ENCODE measurements at regions not wholly inside any gene's neighbourhood (a gene's known extent, or its start where the extent isn't known, plus 50 kb on each side); places are given as distances from the start of the nearest gene placed in this dataset.

- no peak overlapping the region for H3K4me2 ChIP-seq
- no peaks in the 10 kb centered on the region for H4K20me1 ChIP-seq (ENCODE audit: insufficient read depth)
- H3K9ac ChIP-seq, result no peak overlapping the region
- no peak for TF ChIP-seq CTCF (conservative IDR thresholded peaks at IDR 0.05; ENCODE audit: low read depth, low read length)
- H3K79me2 ChIP-seq (ENCODE audit: insufficient read depth, low read depth), result no peaks in the 10 kb centered on the region
- no peak overlapping the region for H3K27ac ChIP-seq
- H3K36me3 ChIP-seq (ENCODE audit: insufficient read depth), result no peaks in the 10 kb centered on the region
- no peak overlapping the region for H2AFZ ChIP-seq (ENCODE audit: low read depth)
- no peak overlapping the region for H3K4me3 ChIP-seq (IDR thresholded peaks at IDR 0.05; ENCODE audit: insufficient read depth, low read depth, low read length)
- no peaks in the 10 kb centered on the region for H3K27me3 ChIP-seq (ENCODE audit: insufficient read depth, low read depth)
- no peaks in the 10 kb centered on the region for H3K4me1 ChIP-seq (ENCODE audit: low read depth, poor library complexity, severe bottlenecking)
Observed at GRCh38 chr18:37665346-37665745, 99.7 kb upstream of the CELF4 start.

GRCh38 chr18:37663446-37663845, 97.8 kb upstream of the CELF4 start:
- H3K4me2 ChIP-seq, result no peak overlapping the region
- H3K27me3 ChIP-seq (ENCODE audit: insufficient read depth, low read depth), result no peaks in the 10 kb centered on the region
- H3K4me3 ChIP-seq (IDR thresholded peaks at IDR 0.05; ENCODE audit: insufficient read depth, low read depth, low read length), result no peak overlapping the region
- H3K4me1 ChIP-seq (ENCODE audit: low read depth, poor library complexity, severe bottlenecking), result no peaks in the 10 kb centered on the region
- no peaks in the 10 kb centered on the region for H4K20me1 ChIP-seq (ENCODE audit: insufficient read depth)
- H3K27ac ChIP-seq, result no peak overlapping the region
- H2AFZ ChIP-seq (ENCODE audit: low read depth), result no peak overlapping the region
- H3K9ac ChIP-seq, result no peak overlapping the region
- H3K36me3 ChIP-seq (ENCODE audit: insufficient read depth), result no peaks in the 10 kb centered on the region
- H3K79me2 ChIP-seq (ENCODE audit: insufficient read depth, low read depth), result no peaks in the 10 kb centered on the region
- TF ChIP-seq CTCF (conservative IDR thresholded peaks at IDR 0.05; ENCODE audit: low read depth, low read length), result no peak

GRCh38 chr18:37662546-37663339, 97.1 kb upstream of the CELF4 start:
- Histone ChIP-seq H3K36me3 (ENCODE audit: insufficient read depth) (no peaks in the 10 kb centered on the region), H4K20me1 (ENCODE audit: insufficient read depth) (no peaks in the 10 kb centered on the region), H3K9ac (no peak overlapping the region), H3K4me3 (IDR thresholded peaks at IDR 0.05; ENCODE audit: insufficient read depth, low read depth, low read length) (no peak overlapping the region), H3K4me2 (no peak overlapping the region), H3K79me2 (ENCODE audit: insufficient read depth, low read depth) (no peaks in the 10 kb centered on the region), H2AFZ (ENCODE audit: low read depth) (no peak overlapping the region), H3K4me1 (ENCODE audit: low read depth, poor library complexity, severe bottlenecking) (no peaks in the 10 kb centered on the region), H3K27me3 (ENCODE audit: insufficient read depth, low read depth) (no peaks in the 10 kb centered on the region), H3K27ac (no peak overlapping the region)
- TF ChIP-seq CTCF (conservative IDR thresholded peaks at IDR 0.05; ENCODE audit: low read depth, low read length), result no peak

GRCh38 chr18:37662099-37662498, 96.5 kb upstream of the CELF4 start:
- H2AFZ ChIP-seq (ENCODE audit: low read depth), result no peak overlapping the region
- no peaks in the 10 kb centered on the region for H4K20me1 ChIP-seq (ENCODE audit: insufficient read depth)
- no peaks in the 10 kb centered on the region for H3K36me3 ChIP-seq (ENCODE audit: insufficient read depth)
- no peaks in the 10 kb centered on the region for H3K79me2 ChIP-seq (ENCODE audit: insufficient read depth, low read depth)
- no peak for TF ChIP-seq CTCF (conservative IDR thresholded peaks at IDR 0.05; ENCODE audit: low read depth, low read length)
- H3K4me2 ChIP-seq, result no peak overlapping the region
- no peak overlapping the region for H3K27ac ChIP-seq
- H3K27me3 ChIP-seq (ENCODE audit: insufficient read depth, low read depth), result no peaks in the 10 kb centered on the region
- no peaks in the 10 kb centered on the region for H3K4me1 ChIP-seq (ENCODE audit: low read depth, poor library complexity, severe bottlenecking)
- H3K9ac ChIP-seq, result no peak overlapping the region
- no peak overlapping the region for H3K4me3 ChIP-seq (IDR thresholded peaks at IDR 0.05; ENCODE audit: insufficient read depth, low read depth, low read length)
